ENCODE measurements at regions not wholly inside any gene's neighbourhood (a gene's known extent, or its start where the extent isn't known, plus 50 kb on each side); places are given as distances from the start of the nearest gene placed in this dataset.

DNA sequence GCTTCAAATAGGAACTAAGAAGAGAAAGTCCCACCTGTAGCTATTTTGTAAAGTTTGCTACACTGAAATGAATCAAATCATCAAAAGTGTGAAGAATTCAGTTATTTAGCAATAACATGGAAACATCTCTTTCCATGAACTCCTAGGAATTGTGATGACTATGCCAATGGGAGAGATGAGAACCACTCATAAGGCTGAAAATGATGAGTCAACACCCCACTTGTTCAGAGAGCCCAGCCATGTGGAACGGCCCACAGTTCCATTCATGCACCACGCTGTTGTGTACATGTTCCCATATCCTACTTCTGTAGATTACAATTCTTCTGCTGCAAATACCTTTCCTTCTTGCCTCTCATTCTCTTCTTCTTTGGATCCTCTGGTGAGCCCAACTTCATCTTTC is 645.5 kb upstream of the ID2 start:
- TF ChIP-seq EZH2phosphoT487 (IDR thresholded peaks at IDR 0.05; ENCODE audit: insufficient read depth, low read depth) (no peak), EZH2 (IDR thresholded peaks at IDR 0.05; ENCODE audit: insufficient read depth, poor library complexity, severe bottlenecking) (no peak)

All from GM23248 (cell line).